GM13977 (cell line): ENCODE measurements at regions not wholly inside any gene's neighbourhood (a gene's known extent, or its start where the extent isn't known, plus 50 kb on each side); places are given as distances from the start of the nearest gene placed in this dataset.

Source experiments
- DNase-seq: peaks from one replicate; pipeline ENCODE4 v3.0.0; 2012; ENCODE audit warnings: low spot score
- in situ Hi-C: fragments of 300-500 bp; cut with MboI; formaldehyde crosslinking; loops from one replicate; pipeline ENCODE4 v1.12.0; 2022; ENCODE audit warnings: low sequenced_read_pairs, low pct_unique_long_range_greater_than_20kb, mixed read lengths, inconsistent platforms; ENCODE audit not compliant: unreplicated experiment
- TF ChIP-seq, protein P1 (sequence below): IDR thresholded peaks from 2 replicates; pipeline ENCODE4 v1.5.1; 2012; ENCODE audit warnings: mild to moderate bottlenecking, control low read depth; ENCODE audit not compliant: insufficient read depth; ENCODE audit errors: extremely low read depth, missing control alignments

DNA sequence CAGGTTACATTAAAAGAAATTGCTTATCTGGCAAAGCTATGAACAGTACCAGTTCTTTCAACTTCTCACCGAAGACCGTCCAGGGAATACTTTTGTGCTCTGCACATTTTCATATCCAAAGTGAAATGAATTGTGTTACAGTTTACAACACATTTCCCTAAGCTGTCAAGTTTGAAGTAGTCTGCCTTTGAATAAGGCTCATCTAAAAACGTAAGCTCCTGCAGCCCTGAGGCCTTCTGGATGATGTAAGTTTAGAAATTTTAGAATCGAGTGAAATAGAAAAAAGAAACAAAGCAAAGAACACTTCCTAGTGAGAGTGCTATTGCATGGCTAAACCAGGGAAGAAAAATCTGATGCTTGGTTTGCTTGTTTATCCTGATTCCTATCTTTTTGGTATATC, 653.8 kb downstream of the MMUT start:
- TF ChIP-seq, protein P1, sequence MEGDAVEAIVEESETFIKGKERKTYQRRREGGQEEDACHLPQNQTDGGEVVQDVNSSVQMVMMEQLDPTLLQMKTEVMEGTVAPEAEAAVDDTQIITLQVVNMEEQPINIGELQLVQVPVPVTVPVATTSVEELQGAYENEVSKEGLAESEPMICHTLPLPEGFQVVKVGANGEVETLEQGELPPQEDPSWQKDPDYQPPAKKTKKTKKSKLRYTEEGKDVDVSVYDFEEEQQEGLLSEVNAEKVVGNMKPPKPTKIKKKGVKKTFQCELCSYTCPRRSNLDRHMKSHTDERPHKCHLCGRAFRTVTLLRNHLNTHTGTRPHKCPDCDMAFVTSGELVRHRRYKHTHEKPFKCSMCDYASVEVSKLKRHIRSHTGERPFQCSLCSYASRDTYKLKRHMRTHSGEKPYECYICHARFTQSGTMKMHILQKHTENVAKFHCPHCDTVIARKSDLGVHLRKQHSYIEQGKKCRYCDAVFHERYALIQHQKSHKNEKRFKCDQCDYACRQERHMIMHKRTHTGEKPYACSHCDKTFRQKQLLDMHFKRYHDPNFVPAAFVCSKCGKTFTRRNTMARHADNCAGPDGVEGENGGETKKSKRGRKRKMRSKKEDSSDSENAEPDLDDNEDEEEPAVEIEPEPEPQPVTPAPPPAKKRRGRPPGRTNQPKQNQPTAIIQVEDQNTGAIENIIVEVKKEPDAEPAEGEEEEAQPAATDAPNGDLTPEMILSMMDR, result no peak
- in situ Hi-C loops, result no loop called here
- DNase-seq, result no peak

DNA sequence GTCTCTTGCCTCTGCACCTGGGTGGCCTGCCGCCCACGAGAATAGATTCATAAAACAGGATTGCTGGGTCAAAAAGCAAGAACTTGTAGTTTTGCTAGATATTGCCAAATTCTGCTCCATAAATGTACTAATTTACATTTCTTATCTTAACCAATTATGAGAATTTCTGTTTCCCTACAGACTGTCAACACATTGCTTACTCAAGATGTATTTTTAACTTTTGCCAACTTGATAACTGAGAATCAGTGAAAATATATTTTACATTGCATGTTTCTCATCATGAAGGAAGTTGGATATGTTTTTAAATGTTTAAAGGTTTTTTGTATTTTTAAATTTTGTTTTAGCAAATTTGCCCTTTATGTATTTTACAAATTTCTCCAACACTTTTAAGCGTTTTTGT, 664.8 kb downstream of the MMUT start:
- TF ChIP-seq, protein P1, result no peak
- DNase-seq, result no peak
- in situ Hi-C loops, result no loop called here

DNA sequence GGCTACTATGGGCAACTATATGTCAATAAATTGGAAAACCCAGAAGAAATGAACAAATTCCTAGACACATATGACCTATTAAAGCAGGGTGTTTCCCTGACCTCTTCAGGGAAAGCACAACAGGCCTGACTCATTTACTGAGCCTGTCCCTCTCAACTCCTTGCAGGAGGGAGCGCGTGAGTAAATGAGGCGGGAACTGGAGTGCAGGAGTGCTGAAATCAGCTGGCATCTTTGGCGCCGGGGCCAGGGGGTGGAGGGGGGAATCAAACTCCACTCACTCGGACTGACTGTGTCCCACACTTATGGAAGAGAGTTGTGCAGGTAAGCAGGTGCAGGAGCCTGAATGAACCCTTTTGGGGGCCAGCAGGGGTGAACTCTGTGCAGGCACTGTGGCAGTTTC, 671.2 kb upstream of the PTCHD4 start:
- no peak for DNase-seq
- in situ Hi-C loops, result no loop called here
- TF ChIP-seq, protein P1, result no peak

DNA sequence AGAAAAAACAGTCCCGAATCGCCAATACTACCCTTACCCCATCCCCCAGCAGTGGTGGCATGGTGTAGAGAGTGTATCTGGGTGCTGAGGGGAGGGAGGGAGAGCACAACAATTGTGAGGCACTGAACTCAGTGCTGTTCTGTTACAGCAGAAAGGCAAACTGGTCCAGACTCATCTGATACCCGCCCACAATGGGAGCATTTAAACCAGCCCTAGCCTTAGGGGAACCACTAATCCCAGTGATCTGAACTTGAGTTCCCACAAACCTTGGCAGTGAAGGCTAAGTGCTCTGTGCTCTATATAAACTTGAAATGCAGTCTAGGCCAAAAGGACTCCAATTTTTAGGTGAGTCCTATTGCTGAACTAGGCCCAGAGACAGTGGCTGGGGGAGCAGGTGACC, 666.4 kb upstream of the PTCHD4 start:
- DNase-seq, result no peak
- in situ Hi-C loops, result no loop called here
- TF ChIP-seq, protein P1, result no peak

DNA sequence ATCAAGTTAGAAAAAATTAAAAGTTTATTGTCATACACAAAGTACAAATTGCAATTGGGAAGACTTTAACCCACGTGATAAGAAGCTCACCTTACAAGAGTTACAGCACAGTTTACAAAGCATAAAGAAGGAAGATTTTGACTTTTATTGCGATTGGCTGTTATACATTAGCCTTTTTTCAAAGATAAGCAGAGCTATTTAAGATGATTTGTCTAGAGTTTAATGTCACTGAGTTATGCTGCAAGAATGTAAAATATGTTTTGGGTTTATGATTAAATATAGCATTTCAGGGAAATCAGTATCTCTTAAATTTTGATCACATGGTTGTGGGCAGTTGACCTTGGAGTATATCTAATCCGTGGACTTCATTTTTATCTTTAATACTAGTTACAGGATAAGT, 664.2 kb upstream of the PTCHD4 start:
- no peak for DNase-seq
- TF ChIP-seq, protein P1, result no peak
- in situ Hi-C loops, result no loop called here

DNA sequence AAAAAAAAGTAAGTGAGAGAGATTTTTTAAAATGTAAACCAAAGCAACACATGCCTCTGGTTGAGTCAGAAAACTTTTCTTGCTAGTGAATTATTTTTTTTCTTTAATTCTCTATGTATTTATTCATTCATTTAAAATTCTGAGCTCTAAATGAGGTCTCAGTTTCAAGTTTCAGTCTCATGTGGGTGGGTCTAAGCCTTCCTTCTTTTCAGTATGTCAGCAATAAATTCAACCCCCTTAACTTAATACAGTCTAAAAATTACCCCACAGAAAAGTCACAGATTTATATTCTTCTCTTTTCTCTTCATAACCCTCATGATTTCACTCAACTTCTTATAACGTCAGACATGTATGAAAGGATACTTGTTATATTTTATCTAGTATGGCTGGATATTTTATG, 663.3 kb upstream of the PTCHD4 start:
- DNase-seq, result no peak
- in situ Hi-C loops, result no loop called here
- TF ChIP-seq, protein P1, result no peak

DNA sequence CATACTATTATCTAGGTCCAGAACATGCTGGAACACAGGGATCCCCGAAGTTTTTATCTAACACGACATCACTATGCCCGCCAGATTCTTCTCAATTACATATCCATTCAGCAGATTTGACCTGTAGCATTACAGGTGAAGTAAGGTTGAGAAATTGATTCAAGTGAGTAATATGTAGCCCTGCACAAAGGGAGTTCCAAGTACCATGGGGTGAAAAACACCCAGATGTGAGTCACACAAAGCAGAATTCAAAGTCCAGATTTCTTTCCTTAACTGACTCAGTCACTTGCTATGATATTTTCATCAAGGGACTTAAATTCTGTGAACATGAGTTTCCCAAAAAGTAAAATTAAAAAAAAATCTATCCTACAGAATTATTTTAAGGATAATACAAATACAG, 655.4 kb upstream of the PTCHD4 start:
- TF ChIP-seq, protein P1, result no peak
- DNase-seq, result no peak
- in situ Hi-C loops, result no loop called here
